ENCODE measurements at regions not wholly inside any gene's neighbourhood (a gene's known extent, or its start where the extent isn't known, plus 50 kb on each side); places are given as distances from the start of the nearest gene placed in this dataset.

DNA sequence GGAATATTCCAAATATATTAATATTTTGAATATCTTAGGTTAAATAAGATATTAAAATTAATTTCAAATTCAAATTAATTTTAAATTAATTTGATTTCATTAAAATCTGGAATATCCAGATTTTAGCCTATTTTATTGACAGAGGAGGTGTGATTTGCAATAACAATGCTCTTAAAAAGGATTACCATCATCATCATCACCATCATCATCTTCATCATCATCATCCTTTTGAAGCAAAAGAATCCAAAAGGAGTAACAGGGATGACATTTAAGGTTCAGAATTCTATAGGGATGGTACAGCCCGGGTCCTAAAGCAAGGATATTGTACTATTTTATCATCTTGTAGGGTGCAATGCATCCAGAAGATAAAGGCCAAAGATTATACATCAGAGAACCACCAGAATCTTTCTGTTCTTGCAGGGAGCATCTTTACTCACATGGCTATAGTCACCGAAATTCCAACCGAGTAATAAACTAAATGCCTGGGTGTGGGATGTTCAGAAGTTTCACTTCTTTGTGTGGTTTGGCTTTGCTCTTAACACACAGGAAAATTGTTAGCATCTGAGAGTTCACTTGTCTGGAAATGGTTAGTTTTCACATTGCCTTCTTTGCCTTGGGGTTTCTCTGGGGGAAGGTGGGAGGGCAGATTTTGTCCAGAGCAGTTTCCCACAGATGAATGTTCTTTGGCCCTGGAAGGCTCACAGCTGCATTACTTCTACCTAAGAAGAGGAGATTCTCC lies 99.1 kb upstream of the ITGA6 start:
- Histone ChIP-seq H3K4me1 (ENCODE audit: control insufficient read depth in 1 of 2, insufficient read depth in 2 of 2, low read length in 2 of 2) (peaks cover 7% of the 10 kb centered on the region in 2 donors), H3K36me3 (replicated peaks in 1 of 2; ENCODE audit: control insufficient read depth in 1 of 2, insufficient read depth in 2 of 2, low read length in 2 of 2) (no peaks in the 10 kb centered on the region), H4K20me1 (ENCODE audit: insufficient read depth, low read length) (no peaks in the 10 kb centered on the region), H2AFZ (ENCODE audit: insufficient read depth, low read depth, low read length, poor library complexity, severe bottlenecking) (no peak overlapping the region), H3K27ac (ENCODE audit: low read depth in 1 of 2, low read length in 2 of 2) (no peak overlapping the region), H3K4me2 (replicated peaks; ENCODE audit: extremely low read depth, low read length, poor library complexity, severe bottlenecking) (no peak overlapping the region), H3K27me3 (ENCODE audit: control insufficient read depth in 2 of 2, insufficient read depth in 2 of 2, low read length in 2 of 2) (no peaks in the 10 kb centered on the region), H3K9me3 (replicated peaks in 1 of 2; ENCODE audit: control insufficient read depth in 1 of 2, insufficient read depth in 1 of 2, low read length in 2 of 2) (no peaks in the 10 kb centered on the region), H3K79me2 (ENCODE audit: insufficient read depth, low read length) (no peaks in the 10 kb centered on the region), H3K9ac (ENCODE audit: insufficient read depth, low read length, poor library complexity, severe bottlenecking) (no peak overlapping the region), H3K4me3 (replicated peaks in 1 of 3; ENCODE audit: low read depth in 2 of 3, low read length in 3 of 3) (no peak overlapping the region)
- peak overlapping the region in 2 of 7 donors; percentile 17 to 21 for H3K27ac Mint-ChIP-seq
- H3K4me1 Mint-ChIP-seq = peaks cover 22% of the 10 kb centered on the region
- H3K9me3 Mint-ChIP-seq = peaks cover 0 to 1% (median 0%) of the 10 kb centered on the region in 7 donors
- intact Hi-C loops (cut with micrococcal nuclease) = no loop called here
- no CpG with 5 or more reads among the region's 3 CpGs for WGBS (ENCODE audit: insufficient coverage)
- H3K4me3 Mint-ChIP-seq = no peak overlapping the region
- no peaks in the 10 kb centered on the region for H3K36me3 Mint-ChIP-seq
- TF ChIP-seq, protein P1, sequence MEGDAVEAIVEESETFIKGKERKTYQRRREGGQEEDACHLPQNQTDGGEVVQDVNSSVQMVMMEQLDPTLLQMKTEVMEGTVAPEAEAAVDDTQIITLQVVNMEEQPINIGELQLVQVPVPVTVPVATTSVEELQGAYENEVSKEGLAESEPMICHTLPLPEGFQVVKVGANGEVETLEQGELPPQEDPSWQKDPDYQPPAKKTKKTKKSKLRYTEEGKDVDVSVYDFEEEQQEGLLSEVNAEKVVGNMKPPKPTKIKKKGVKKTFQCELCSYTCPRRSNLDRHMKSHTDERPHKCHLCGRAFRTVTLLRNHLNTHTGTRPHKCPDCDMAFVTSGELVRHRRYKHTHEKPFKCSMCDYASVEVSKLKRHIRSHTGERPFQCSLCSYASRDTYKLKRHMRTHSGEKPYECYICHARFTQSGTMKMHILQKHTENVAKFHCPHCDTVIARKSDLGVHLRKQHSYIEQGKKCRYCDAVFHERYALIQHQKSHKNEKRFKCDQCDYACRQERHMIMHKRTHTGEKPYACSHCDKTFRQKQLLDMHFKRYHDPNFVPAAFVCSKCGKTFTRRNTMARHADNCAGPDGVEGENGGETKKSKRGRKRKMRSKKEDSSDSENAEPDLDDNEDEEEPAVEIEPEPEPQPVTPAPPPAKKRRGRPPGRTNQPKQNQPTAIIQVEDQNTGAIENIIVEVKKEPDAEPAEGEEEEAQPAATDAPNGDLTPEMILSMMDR (IDR thresholded peaks at IDR 0.05) = no peak
- peaks cover 0 to 2% (median 0%) of the 10 kb centered on the region in 3 donors for H3K27me3 Mint-ChIP-seq (ENCODE audit: low read depth in 3 of 3)
- DNase-seq = no peak

DNA sequence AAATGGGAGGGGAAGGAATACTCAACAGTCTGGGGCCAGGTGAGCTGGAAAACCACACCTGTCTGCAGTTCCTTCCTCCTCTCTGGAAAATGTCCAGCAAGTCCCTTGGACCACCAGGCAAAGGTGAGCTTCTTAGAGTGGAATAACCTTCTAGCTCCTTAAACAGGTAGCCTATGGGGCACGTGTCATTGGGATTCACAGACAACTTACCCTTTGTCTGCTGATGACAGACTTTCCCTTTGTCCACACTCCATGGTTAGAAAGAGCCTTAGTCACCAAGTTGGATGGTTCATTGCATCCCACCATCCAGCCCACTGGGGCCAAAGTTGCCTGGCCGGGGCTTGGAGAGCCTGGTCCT lies 98.0 kb upstream of the ITGA6 start:
- 80% methylated on average over 2 of the region's 2 CpGs for WGBS (ENCODE audit: insufficient coverage)
- Mint-ChIP-seq H3K27ac (no peak overlapping the region), H3K9me3 (peaks cover 0 to 1% (median 0%) of the 10 kb centered on the region in 7 donors), H3K36me3 (no peaks in the 10 kb centered on the region), H3K27me3 (ENCODE audit: low read depth in 3 of 3) (peaks cover 0 to 2% (median 2%) of the 10 kb centered on the region in 3 donors), H3K4me1 (peaks cover 22% of the 10 kb centered on the region), H3K4me3 (no peak overlapping the region)
- Histone ChIP-seq H2AFZ (ENCODE audit: insufficient read depth, low read depth, low read length, poor library complexity, severe bottlenecking) (no peak overlapping the region), H4K20me1 (ENCODE audit: insufficient read depth, low read length) (no peaks in the 10 kb centered on the region), H3K79me2 (ENCODE audit: insufficient read depth, low read length) (no peaks in the 10 kb centered on the region), H3K9ac (ENCODE audit: insufficient read depth, low read length, poor library complexity, severe bottlenecking) (no peak overlapping the region), H3K27ac (ENCODE audit: low read depth in 1 of 2, low read length in 2 of 2) (no peak overlapping the region), H3K9me3 (replicated peaks in 1 of 2; ENCODE audit: control insufficient read depth in 1 of 2, insufficient read depth in 1 of 2, low read length in 2 of 2) (no peaks in the 10 kb centered on the region), H3K4me1 (ENCODE audit: control insufficient read depth in 1 of 2, insufficient read depth in 2 of 2, low read length in 2 of 2) (peaks cover 7% of the 10 kb centered on the region in 2 donors), H3K36me3 (replicated peaks in 1 of 2; ENCODE audit: control insufficient read depth in 1 of 2, insufficient read depth in 2 of 2, low read length in 2 of 2) (no peaks in the 10 kb centered on the region), H3K4me2 (replicated peaks; ENCODE audit: extremely low read depth, low read length, poor library complexity, severe bottlenecking) (no peak overlapping the region), H3K27me3 (ENCODE audit: control insufficient read depth in 2 of 2, insufficient read depth in 2 of 2, low read length in 2 of 2) (no peaks in the 10 kb centered on the region), H3K4me3 (replicated peaks in 1 of 3; ENCODE audit: low read depth in 2 of 3, low read length in 3 of 3) (no peak overlapping the region)
- intact Hi-C loops (cut with micrococcal nuclease) = no loop called here
- no peak for DNase-seq
- TF ChIP-seq, protein P1 (IDR thresholded peaks at IDR 0.05) = no peak
